Heart left ventricle (tissue), 16 donors: ENCODE measurements at regions not wholly inside any gene's neighbourhood (a gene's known extent, or its start where the extent isn't known, plus 50 kb on each side); places are given as distances from the start of the nearest gene placed in this dataset.

Source experiments
- ATAC-seq, 4 donors: fragments of 200-7000 bp; cut with Tn5 transposase; one replicate each; pipeline ENCODE4 v1.9.1; 2020 to 2022; ENCODE audit warnings: moderate library complexity in 4 of 4, mild to moderate bottlenecking in 3 of 4, moderate number of reproducible peaks in 1 of 4
- DNase-seq, 5 donors: peaks; one replicate each; pipeline ENCODE4 v3.0.0-alpha.2; 2020
- H3K27ac ChIP-seq, 12 donors: fragments of 200-600 bp; sonication (generic) in 4 of 12; one replicate each; pipeline versions ENCODE4 v1.5.0 to v1.8.0; 2016 to 2022; ENCODE audit warnings: mild to moderate bottlenecking in 2 of 12
- H3K27me3 ChIP-seq, 9 donors: fragments of 200-600 bp; sonication (generic) in 2 of 9; one replicate each; pipeline versions ENCODE4 v1.5.1 to v1.8.0; 2016 to 2022; ENCODE audit warnings: mild to moderate bottlenecking in 3 of 9
- H3K36me3 ChIP-seq, 9 donors: fragments of 200-600 bp; sonication (generic) in 2 of 9; one replicate each; pipeline versions ENCODE4 v1.5.0 to v1.8.0; 2018 to 2022; ENCODE audit warnings: mild to moderate bottlenecking in 2 of 9
- H3K4me1 ChIP-seq, 12 donors: fragments of 200-600 bp; sonication (generic) in 4 of 12; one replicate each; pipeline versions ENCODE4 v1.5.0 to v1.8.0; 2016 to 2022; ENCODE audit warnings: mild to moderate bottlenecking in 3 of 12
- H3K4me3 ChIP-seq, 12 donors: fragments of 200-600 bp; sonication (generic) in 4 of 12; one replicate each; pipeline versions ENCODE4 v1.5.0 to v1.8.0; 2017 to 2022; ENCODE audit warnings: mild to moderate bottlenecking in 9 of 12, moderate library complexity in 4 of 12
- H3K9me3 ChIP-seq, 12 donors: fragments of 200-600 bp; sonication (generic) in 4 of 12; one replicate each; pipeline versions ENCODE4 v1.5.0 to v1.8.0; 2016 to 2022; ENCODE audit warnings: mild to moderate bottlenecking in 1 of 12
- CTCF ChIP-seq, 12 donors: fragments of 200-600 bp; sonication (generic) in 4 of 12; IDR thresholded peaks; one replicate each; pipeline versions ENCODE4 v1.5.0 to v1.8.0; 2018 to 2022; ENCODE audit warnings: antibody characterized with exemption in 12 of 12, mild to moderate bottlenecking in 5 of 12
- POLR2A ChIP-seq, 2 donors: fragments of 450-650 bp; IDR thresholded peaks; one replicate each; pipeline ENCODE4 v1.6.1; 2017; ENCODE audit warnings: antibody characterized with exemption in 2 of 2, mild to moderate bottlenecking in 2 of 2, moderate library complexity in 2 of 2
- WGBS, 4 donors: extraction: QIAGEN DNeasy Blood & Tissue Kit in 2 of 4; methylation state at CpG; one replicate each; pipeline versions ENCODE4 v1.1.5 to v1.1.7; 2013 to 2018; 5-methylcytosine and 5-hydroxymethylcytosine counted together
- intact Hi-C, 10 donors: fragments of 100-400 bp; cut with DNase I; formaldehyde crosslinking; loops; one replicate each; pipeline versions ENCODE4 v1.11.1 to v1.14.2; 2022
- donor health status: ischemic (EF 13 %, LVEDD 7.1; RV severe dilation, severe dysfunction).
- donor health status: healthy with polysubstance abuse.
- donor health status: DM: no; HTN: yes; CAD: no.
- donor health status: DM: no; HTN: no; CAD: no.
- donor health status: ischemic (EF 25% LVEDD 6.9; RV normal size, moderate dysfunction).
- donor health status: ischemic (EF 25% LVEDD 5.7; RV mildly dilated, moderate dysfunction).
- donor health status: healthy.
- donor health status: DM: yes; HTN: yes; CAD: no.
- donor health status: ischemic (EF 35%, LVEDD 5.7; RV mildly dilated, moderate dysfunction).
- donor health status: nonischemic (EF 11% LVEDD 7.7; RV severe dilation, severe dysfunction).
- donor health status: DM: yes; HTN: yes; CAD: no.
- donor health status: PGD.
- donor health status: ischemic (EF 29% LVEDD 5.4; RV normal size, mild dysfunction).
- donor health status: nonischemic (EF 23%, LVEDD 6.1; RV moderate dilation, normal function).

- H3K27me3 ChIP-seq = no peaks in the 10 kb centered on the region
- DNase-seq (no peak), ATAC-seq (no peak)
- no peak overlapping the region for H3K4me3 ChIP-seq
- TF ChIP-seq POLR2A (IDR thresholded peaks at IDR 0.05) (no peak), CTCF (IDR thresholded peaks at IDR 0.05) (no peak)
- WGBS, 4 donors = 58 to 61% (median 59%) methylated on average over 9 of the region's 9 CpGs
- peaks cover 0 to 28% (median 0%) of the 10 kb centered on the region in 12 donors for H3K4me1 ChIP-seq
- no peak overlapping the region for H3K27ac ChIP-seq
- peaks cover 0 to 3% (median 0%) of the 10 kb centered on the region in 12 donors for H3K9me3 ChIP-seq
- H3K36me3 ChIP-seq = no peaks in the 10 kb centered on the region
- intact Hi-C loops = no loop called here
Measured at GRCh38 chr6:146876271-146877151, 277.7 kb downstream of the ADGB start.

GRCh38 chr6:146878168-146878951 is 279.6 kb downstream of the ADGB start:
- Histone ChIP-seq H3K36me3 (no peaks in the 10 kb centered on the region), H3K9me3 (peaks cover 0 to 3% (median 0%) of the 10 kb centered on the region in 12 donors), H3K4me3 (no peak overlapping the region), H3K4me1 (peaks cover 0 to 28% (median 0%) of the 10 kb centered on the region in 12 donors), H3K27ac (peak overlapping the region in 1 of 12 donors; percentile 23), H3K27me3 (no peaks in the 10 kb centered on the region)
- 82 to 93% (median 89%) methylated on average over 1 of the region's 1 CpG for WGBS, 4 donors
- intact Hi-C loops = no loop called here
- DNase-seq = no peak
- ATAC-seq = peak in 1 of 4 donors; percentile 33
- TF ChIP-seq CTCF (IDR thresholded peaks at IDR 0.05) (no peak), POLR2A (IDR thresholded peaks at IDR 0.05) (no peak)

GRCh38 chr6:146878952-146879340 is 280.2 kb downstream of the ADGB start:
- Histone ChIP-seq H3K4me1 (peaks cover 0 to 28% (median 0%) of the 10 kb centered on the region in 12 donors), H3K4me3 (no peak overlapping the region), H3K27ac (peak overlapping the region in 1 of 12 donors; percentile 23), H3K9me3 (peaks cover 0 to 3% (median 0%) of the 10 kb centered on the region in 12 donors), H3K27me3 (no peaks in the 10 kb centered on the region), H3K36me3 (no peaks in the 10 kb centered on the region)
- 80 to 91% (median 87%) methylated on average over 2 of the region's 2 CpGs for WGBS, 4 donors
- ATAC-seq (no peak), DNase-seq (no peak)
- TF ChIP-seq CTCF (IDR thresholded peaks at IDR 0.05) (no peak), POLR2A (IDR thresholded peaks at IDR 0.05) (no peak)
- intact Hi-C loops = no loop called here
